HepG2 (cell line): ENCODE measurements at regions not wholly inside any gene's neighbourhood (a gene's known extent, or its start where the extent isn't known, plus 50 kb on each side); places are given as distances from the start of the nearest gene placed in this dataset.

Experiments
- ATAC-seq: fragments of 200-7000 bp; cut with Tn5 transposase; 3 replicates; pipeline ENCODE4 v1.9.1; 2020; ENCODE audit warnings: mild to moderate bottlenecking, moderate library complexity
- BruUV-seq: library from RNA; stranded (reverse); fragments of 400-500 nt; replicated peaks from 2 replicates; lab custom pipeline; 2021; lab: Mats Ljungman, UMichigan
- CTCF ChIA-PET: fragments of 300-600 bp; formaldehyde crosslinking; extraction: SDS; loops from one replicate; lab custom pipeline; 2021; ENCODE audit warnings: low total read pairs, inconsistent platforms, low intra/inter-chr PET ratio; lab: Yijun Ruan, JAX
- POLR2A ChIA-PET: fragments of 350-600 bp; sonication (Branson Sonifier 250); formaldehyde crosslinking; loops from one replicate; lab custom pipeline; 2020; ENCODE audit warnings: antibody characterized with exemption, inconsistent platforms; lab: Yijun Ruan, JAX
- DNase-seq: peaks from one replicate; pipeline ENCODE4 v3.0.0-alpha.2; 2015; ENCODE audit warnings: low spot score
- FAIRE-seq: peaks from 3 replicates; lab custom pipeline; 2011; peaks lifted over from hg19 to GRCh38; lab: Jason Lieb, UNC
- H2AFZ ChIP-seq: one replicate; pipeline ENCODE4 v1.6.1; 2011; ENCODE audit warnings: low read length, inconsistent platforms
- H3K27ac ChIP-seq: fragments of 300-600 bp; 3 replicates; pipeline ENCODE4 v1.8.0; 2011; ENCODE audit warnings: mixed run types, mild to moderate bottlenecking, mixed read lengths, low read length, inconsistent platforms; ENCODE audit not compliant: insufficient read depth; ENCODE audit errors: extremely low read length
- H3K27me3 ChIP-seq, 2 experiments: fragments of 200-600 bp in 1 of 2; 2 replicates in 1 of 2; 3 replicates in 1 of 2; pipeline versions ENCODE4 v1.6.0 to v1.8.0; 2011; ENCODE audit warnings: low read length in 2 of 2, mild to moderate bottlenecking in 2 of 2, moderate library complexity in 2 of 2, inconsistent platforms in 1 of 2; ENCODE audit not compliant: insufficient read depth in 2 of 2, control insufficient read depth in 1 of 2
- H3K36me3 ChIP-seq, 2 experiments: fragments of 200-600 bp in 1 of 2; replicated peaks in 1 of 2; 2 replicates in 1 of 2; 3 replicates in 1 of 2; pipeline versions ENCODE4 v1.5.1 to v1.8.0; 2011; ENCODE audit warnings: low read length in 2 of 2, inconsistent platforms in 1 of 2; ENCODE audit not compliant: insufficient read depth in 2 of 2, control insufficient read depth in 1 of 2
- H3K4me1 ChIP-seq: 2 replicates; pipeline ENCODE4 v1.5.1; 2012; ENCODE audit warnings: low read length, inconsistent platforms; ENCODE audit not compliant: insufficient read depth
- H3K4me2 ChIP-seq: 2 replicates; pipeline ENCODE4 v1.6.0; 2011; ENCODE audit warnings: low read depth, low read length, inconsistent platforms
- H3K4me3 ChIP-seq, 3 experiments: fragments of 200-600 bp in 1 of 3; sonication (generic), shearing (Covaris generic) in 1 of 3; replicated peaks in 1 of 3; 2 replicates each; pipeline ENCODE4 v1.5.1; 2011 to 2016; ENCODE audit warnings: low read length in 3 of 3, inconsistent platforms in 2 of 3, low read depth in 2 of 3, mild to moderate bottlenecking in 2 of 3, control low read depth in 1 of 3, mixed read lengths in 1 of 3; ENCODE audit not compliant: insufficient read depth in 1 of 3
- H3K79me2 ChIP-seq: one replicate; pipeline ENCODE4 v1.6.1; 2011; ENCODE audit warnings: low read length, inconsistent platforms; ENCODE audit not compliant: insufficient read depth
- H3K9ac ChIP-seq: 2 replicates; pipeline ENCODE4 v1.6.0; 2011; ENCODE audit warnings: mild to moderate bottlenecking, low read depth, low read length, inconsistent platforms; ENCODE audit not compliant: insufficient read depth
- H3K9me3 ChIP-seq: 2 replicates; pipeline ENCODE4 v1.5.1; 2012; ENCODE audit warnings: mild to moderate bottlenecking, low read length
- H4K20me1 ChIP-seq: 2 replicates; pipeline ENCODE4 v1.6.0; 2011; ENCODE audit warnings: inconsistent platforms, mild to moderate bottlenecking, low read length, moderate library complexity; ENCODE audit not compliant: insufficient read depth
- ATF6 ChIP-seq: sonication (generic); formaldehyde crosslinking; conservative IDR thresholded peaks from 2 replicates; pipeline ENCODE4 v1.4.0; 2020; ENCODE audit warnings: missing genetic modification reagents
- CEBPB ChIP-seq: IDR thresholded peaks from 2 replicates; pipeline ENCODE4 v1.6.1; 2011; ENCODE audit warnings: low read depth, low read length, improper control_type of control experiment, borderline replicate concordance
- GPN1 ChIP-seq: sonication (generic); formaldehyde crosslinking; IDR thresholded peaks from 2 replicates; pipeline ENCODE4 v1.5.1; 2020; ENCODE audit warnings: missing genetic modification reagents, borderline replicate concordance
- GTF2F1 ChIP-seq: fragments of 150-350 bp; IDR thresholded peaks from 2 replicates; pipeline ENCODE4 v1.6.1; 2014; ENCODE audit warnings: low read length
- KLF15 ChIP-seq: sonication (generic); formaldehyde crosslinking; IDR thresholded peaks from 2 replicates; pipeline ENCODE4 v1.8.1; 2023; ENCODE audit warnings: borderline replicate concordance, mild to moderate bottlenecking, inconsistent platforms, missing genetic modification reagents, mixed read lengths
- NAIF1 ChIP-seq: sonication (generic); formaldehyde crosslinking; IDR thresholded peaks from 2 replicates; pipeline ENCODE4 v1.5.0; 2020; ENCODE audit warnings: mild to moderate bottlenecking, missing genetic modification reagents, borderline replicate concordance
- NFE2 ChIP-seq: sonication (generic); formaldehyde crosslinking; IDR thresholded peaks from 2 replicates; pipeline ENCODE4 v1.4.0; 2020; ENCODE audit warnings: missing genetic modification reagents
- SOX5 ChIP-seq: IDR thresholded peaks from 2 replicates; pipeline ENCODE4 v1.6.1; 2016; ENCODE audit warnings: borderline replicate concordance
- THYN1 ChIP-seq: sonication (generic); formaldehyde crosslinking; IDR thresholded peaks from 2 replicates; pipeline ENCODE4 v1.8.1; 2023; ENCODE audit warnings: low read depth, mild to moderate bottlenecking, moderate library complexity, missing genetic modification reagents, borderline replicate concordance
- TMF1 ChIP-seq: sonication (generic); formaldehyde crosslinking; IDR thresholded peaks from 2 replicates; pipeline ENCODE4 v1.8.1; 2022; ENCODE audit warnings: low read depth, missing genetic modification reagents
- U2AF2 ChIP-seq: fragments of 200-400 bp; formaldehyde crosslinking; IDR thresholded peaks from 2 replicates; pipeline ENCODE4 v1.6.1; 2017; ENCODE audit warnings: low read depth, mild to moderate bottlenecking, low read length
- ZHX1 ChIP-seq: sonication (generic); formaldehyde crosslinking; IDR thresholded peaks from 2 replicates; pipeline ENCODE4 v1.8.1; 2022; ENCODE audit warnings: low read depth, mild to moderate bottlenecking, missing genetic modification reagents
- ZNF773 ChIP-seq: sonication (generic); formaldehyde crosslinking; IDR thresholded peaks from 2 replicates; pipeline ENCODE4 v1.4.0; 2020; ENCODE audit warnings: missing genetic modification reagents, borderline replicate concordance
- WGBS: methylation state at CpG from one replicate; pipeline ENCODE4 v1.1.6; 2017; ENCODE audit warnings: low lambda C conversion rate; 5-methylcytosine and 5-hydroxymethylcytosine counted together
- in situ Hi-C: cut with HindIII; loops from 2 replicates; pipeline ENCODE4 v1.10.0; 2017; ENCODE audit warnings: low pct_unique_long_range_greater_than_20kb; ENCODE audit not compliant: extremely low pct_ligation_motif_present
- intact Hi-C: fragments of 100-400 bp; cut with micrococcal nuclease; formaldehyde crosslinking; loops from one replicate; pipeline ENCODE4 v1.10.0; 2022; ENCODE audit not compliant: unreplicated experiment

GRCh38 chr5:3944930-3945329 is 349.3 kb downstream of the IRX1 start:
- intact Hi-C loops (no loop called here), in situ Hi-C loops (no loop called here)
- Histone ChIP-seq H3K4me2 (no peak overlapping the region), H3K27me3 (no peaks in the 10 kb centered on the region), H3K36me3 (no peaks in the 10 kb centered on the region), H3K4me3 (no peak overlapping the region), H4K20me1 (no peaks in the 10 kb centered on the region), H3K9me3 (peaks cover 88% of the 10 kb centered on the region), H3K79me2 (no peaks in the 10 kb centered on the region), H3K9ac (no peak overlapping the region), H3K27ac (no peak overlapping the region), H3K4me1 (no peaks in the 10 kb centered on the region), H2AFZ (no peak overlapping the region)
- DNase-seq, result no peak
- CTCF ChIA-PET, result no interaction called here
- BruUV-seq, result no TSS peak
- POLR2A ChIA-PET, result no interaction called here
- TF ChIP-seq THYN1 (CRISPR knock-in tag), result no peak
- TF ChIP-seq NFE2, result no peak
- TF ChIP-seq ZHX1 (CRISPR knock-in tag), result no peak
- no peak for TF ChIP-seq CEBPB
- FAIRE-seq, result no peak
- no peak for ATAC-seq
- WGBS, result 75% methylated on average over 13 of the region's 13 CpGs

GRCh38 chr5:3948838-3949237 is 353.2 kb downstream of the IRX1 start:
- POLR2A ChIA-PET, result no interaction called here
- Histone ChIP-seq H3K4me1 (no peaks in the 10 kb centered on the region), H2AFZ (no peak overlapping the region), H3K4me3 (no peak overlapping the region), H3K79me2 (no peaks in the 10 kb centered on the region), H3K27ac (no peak overlapping the region), H3K36me3 (no peaks in the 10 kb centered on the region), H3K9ac (no peak overlapping the region), H4K20me1 (no peaks in the 10 kb centered on the region), H3K9me3 (peaks cover 96% of the 10 kb centered on the region), H3K27me3 (no peaks in the 10 kb centered on the region), H3K4me2 (no peak overlapping the region)
- intact Hi-C loops, result no loop called here
- no peak for FAIRE-seq
- no peak for DNase-seq
- WGBS, result 0% methylated on average over 4 of the region's 4 CpGs
- BruUV-seq, result no TSS peak
- no peak for ATAC-seq
- in situ Hi-C loops, result no loop called here
- CTCF ChIA-PET, result no interaction called here
- TF ChIP-seq GPN1 (CRISPR knock-in tag) (no peak), NAIF1 (CRISPR knock-in tag) (no peak), ZNF773 (no peak), GTF2F1 (no peak), U2AF2 (no peak), ATF6 (CRISPR knock-in tag) (no peak), TMF1 (CRISPR knock-in tag) (no peak), KLF15 (CRISPR knock-in tag) (no peak), SOX5 (no peak)
